ENCODE measurements at regions not wholly inside any gene's neighbourhood (a gene's known extent, or its start where the extent isn't known, plus 50 kb on each side); places are given as distances from the start of the nearest gene placed in this dataset.

DNA sequence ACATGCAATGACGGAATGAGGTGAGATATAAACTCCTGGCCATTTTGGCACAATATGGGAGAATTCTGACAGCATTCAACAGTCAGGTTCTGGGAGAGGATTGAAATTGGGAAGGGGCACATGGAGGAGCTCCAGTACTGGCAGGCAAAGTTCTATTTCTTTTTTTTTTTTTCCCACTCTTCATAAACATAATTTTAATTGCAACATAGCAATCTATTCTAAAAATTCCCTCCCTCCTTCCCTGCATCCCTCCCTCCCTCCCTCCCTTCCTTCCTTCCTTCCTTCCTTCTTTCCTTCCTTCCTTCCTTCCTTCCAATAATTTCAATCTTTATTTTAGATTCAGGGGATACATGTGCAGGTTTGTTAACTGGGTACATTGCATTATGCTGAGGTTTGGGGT, 93.2 kb downstream of the PTCSC3 start:
- DNase-seq, result no peak
- in situ Hi-C loops (cut with MboI; ENCODE audit: low pct_unique_long_range_greater_than_20kb, low sequenced_read_pairs), result no loop called here

- in situ Hi-C loops (cut with MboI; ENCODE audit: low pct_unique_long_range_greater_than_20kb, low sequenced_read_pairs), result no loop called here
- no peak for DNase-seq
Measured at GRCh38 chr14:36078080-36078479, 98.4 kb downstream of the PTCSC3 start.

GRCh38 chr14:36076197-36076596, 100.3 kb downstream of the PTCSC3 start:
- DNase-seq, result no peak
- in situ Hi-C loops (cut with MboI; ENCODE audit: low pct_unique_long_range_greater_than_20kb, low sequenced_read_pairs), result no loop called here

DNA sequence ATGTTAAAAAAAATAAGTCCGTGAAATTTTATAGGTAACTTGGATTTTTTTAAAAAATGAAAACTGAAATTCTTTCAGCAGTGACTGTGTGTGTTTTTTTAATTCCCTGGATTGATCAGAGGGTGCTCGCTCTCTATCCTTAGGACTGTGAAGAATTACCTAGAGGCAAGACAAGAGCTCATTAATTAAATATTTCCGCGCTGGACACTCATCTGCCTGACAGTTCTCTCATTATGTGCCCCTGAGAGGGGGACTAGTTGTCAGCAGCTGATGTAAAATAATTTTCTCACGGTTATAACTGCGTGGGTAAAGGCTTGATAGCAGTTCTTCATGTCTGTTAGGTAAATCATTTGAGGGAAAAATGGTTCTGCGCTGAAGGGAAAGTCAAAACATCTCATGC, 101.3 kb downstream of the PTCSC3 start:
- in situ Hi-C loops (cut with MboI; ENCODE audit: low pct_unique_long_range_greater_than_20kb, low sequenced_read_pairs), result no loop called here
- DNase-seq, result no peak

GRCh38 chr14:36070720-36071043, 105.8 kb downstream of the PTCSC3 start:
- no peak for DNase-seq
- in situ Hi-C loops (cut with MboI; ENCODE audit: low pct_unique_long_range_greater_than_20kb, low sequenced_read_pairs), result no loop called here

DNA sequence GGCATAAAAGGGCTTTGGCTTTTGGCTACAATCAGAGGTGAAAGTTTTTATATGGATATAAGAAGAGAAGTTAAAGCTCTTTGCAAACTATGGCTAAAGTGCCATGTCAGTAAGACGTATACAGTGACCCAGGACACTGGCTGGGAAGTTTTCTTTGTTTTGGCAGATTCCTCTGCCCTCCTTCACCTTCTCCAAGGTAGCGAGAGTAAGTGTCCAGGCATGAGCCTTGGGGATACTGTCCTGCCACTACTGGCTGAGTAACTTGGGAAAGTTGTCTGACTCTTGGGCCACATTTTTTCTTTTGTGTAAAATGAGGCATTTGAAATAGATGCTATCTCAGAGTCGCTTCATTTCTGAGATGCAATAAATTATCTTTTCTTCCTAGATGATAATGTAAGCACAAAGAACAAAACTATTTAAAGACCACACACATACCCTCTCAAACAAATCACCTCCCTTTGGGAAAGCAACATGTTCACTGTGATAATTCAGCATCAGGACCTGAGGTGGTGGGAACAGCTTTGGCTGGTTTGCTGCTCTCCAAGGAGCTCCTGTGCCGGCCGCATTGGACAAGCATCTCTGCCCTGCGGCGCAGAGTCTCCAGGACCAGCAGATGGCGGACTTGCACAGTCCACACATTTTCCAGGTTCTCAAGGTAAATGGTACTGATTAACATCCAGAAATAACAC, 106.3 kb downstream of the PTCSC3 start:
- in situ Hi-C loops (cut with MboI; ENCODE audit: low pct_unique_long_range_greater_than_20kb, low sequenced_read_pairs), result no loop called here
- peak; percentile 62 for DNase-seq

DNA sequence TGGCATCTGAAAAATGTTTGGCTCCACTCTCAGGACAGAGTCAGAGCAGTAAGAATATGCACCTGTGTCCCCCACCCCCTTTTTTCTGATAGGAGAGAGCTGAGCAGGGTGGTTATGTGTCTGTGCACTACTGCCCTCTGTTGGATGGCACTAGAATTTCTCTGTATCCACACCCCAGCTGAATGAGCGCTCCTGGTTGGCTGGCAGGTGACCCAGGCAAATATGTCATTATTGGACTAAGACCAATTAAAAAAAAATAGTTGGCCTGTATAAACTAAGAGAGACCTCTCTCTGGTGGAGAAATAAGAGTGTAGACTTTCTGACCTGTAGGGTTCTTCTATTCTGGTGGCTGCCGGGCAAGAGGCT, 107.0 kb downstream of the PTCSC3 start:
- in situ Hi-C loops (cut with MboI; ENCODE audit: low pct_unique_long_range_greater_than_20kb, low sequenced_read_pairs), result no loop called here
- DNase-seq, result peak; percentile 62

DNA sequence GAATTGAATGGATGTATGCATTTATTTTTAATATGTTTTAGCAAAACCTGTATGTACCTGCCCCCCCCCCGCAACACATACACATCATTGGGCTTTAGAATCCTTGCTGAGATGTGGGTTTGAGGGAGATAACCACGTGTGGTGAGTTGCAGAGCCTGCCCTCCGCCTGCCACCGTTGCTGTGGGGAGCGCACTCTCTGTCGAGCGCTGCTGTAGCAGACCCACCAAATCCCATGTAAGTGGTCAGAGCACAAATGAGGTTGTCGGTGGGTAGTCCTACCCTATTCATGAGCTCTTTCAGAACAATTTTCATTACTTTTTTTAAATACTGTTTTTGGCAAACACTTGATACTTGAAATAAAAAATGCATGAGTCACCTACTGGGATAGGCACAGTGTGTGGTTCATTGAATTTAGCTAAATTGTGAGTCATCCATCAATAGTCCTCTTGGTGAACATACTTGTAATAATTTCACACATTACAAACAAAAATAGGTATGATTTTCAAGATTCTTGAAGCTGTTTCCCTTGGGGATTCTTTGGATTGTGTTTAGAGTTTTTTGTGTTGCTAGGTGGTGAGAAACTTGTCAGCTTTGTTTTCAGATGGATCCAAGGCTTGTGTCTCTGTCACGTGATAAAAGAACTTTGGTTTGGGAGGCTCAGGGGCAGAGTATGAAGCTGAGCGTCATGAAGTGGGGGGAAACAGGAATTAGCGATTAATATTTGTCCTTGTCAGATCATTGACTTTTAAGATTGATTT, 107.6 kb downstream of the PTCSC3 start:
- no peak for DNase-seq
- in situ Hi-C loops (cut with MboI; ENCODE audit: low pct_unique_long_range_greater_than_20kb, low sequenced_read_pairs), result no loop called here

DNA sequence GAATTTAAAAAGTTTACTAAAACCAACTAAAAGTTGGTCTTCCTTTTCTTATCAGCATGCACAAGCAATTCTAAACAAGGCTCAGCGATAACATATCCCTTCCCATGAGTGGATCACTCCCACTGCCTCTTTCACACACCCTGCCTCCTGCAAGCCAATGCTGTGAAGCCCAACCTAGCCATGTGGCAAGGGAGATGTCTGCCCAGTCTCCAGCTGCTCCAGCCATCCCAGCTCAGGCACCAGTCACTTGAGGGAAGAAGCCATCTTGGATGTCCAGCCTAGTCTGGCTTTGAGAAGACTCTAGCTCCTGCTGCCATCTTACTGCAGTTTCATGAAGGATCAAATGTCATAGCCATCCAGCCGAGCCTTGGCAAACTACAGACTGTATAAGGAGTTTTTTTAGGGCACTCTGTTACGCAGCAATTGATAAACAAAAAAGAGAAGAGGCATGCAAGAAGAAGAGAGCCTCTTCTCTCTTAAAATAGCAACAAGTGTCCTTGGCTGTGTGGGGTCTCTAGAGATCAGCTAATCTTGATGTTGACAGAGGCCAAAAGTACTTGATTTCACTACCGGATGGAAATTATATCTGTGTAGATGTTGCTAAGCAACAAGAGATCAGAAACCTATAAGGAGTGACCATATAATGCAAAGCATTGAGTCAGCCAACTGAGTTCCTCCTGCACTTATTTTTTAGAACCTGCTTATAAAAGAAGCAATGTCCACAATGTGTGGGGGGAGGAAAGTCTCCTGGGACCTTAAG, 108.9 kb downstream of the PTCSC3 start:
- in situ Hi-C loops (cut with MboI; ENCODE audit: low pct_unique_long_range_greater_than_20kb, low sequenced_read_pairs), result no loop called here
- no peak for DNase-seq

- in situ Hi-C loops (cut with MboI; ENCODE audit: low pct_unique_long_range_greater_than_20kb, low sequenced_read_pairs), result no loop called here
- no peak for DNase-seq
Measured at GRCh38 chr14:36066636-36067035, 109.9 kb downstream of the PTCSC3 start.

GRCh38 chr14:36065831-36066230, 110.7 kb downstream of the PTCSC3 start:
- no peak for DNase-seq
- in situ Hi-C loops (cut with MboI; ENCODE audit: low pct_unique_long_range_greater_than_20kb, low sequenced_read_pairs), result no loop called here

- DNase-seq, result no peak
- in situ Hi-C loops (cut with MboI; ENCODE audit: low pct_unique_long_range_greater_than_20kb, low sequenced_read_pairs), result no loop called here
Measured at GRCh38 chr14:36059531-36059930, 117.0 kb downstream of the PTCSC3 start.

- in situ Hi-C loops (cut with MboI; ENCODE audit: low pct_unique_long_range_greater_than_20kb, low sequenced_read_pairs), result no loop called here
- DNase-seq, result no peak
Measured at GRCh38 chr14:36057452-36058116, 118.9 kb downstream of the PTCSC3 start.

DNA sequence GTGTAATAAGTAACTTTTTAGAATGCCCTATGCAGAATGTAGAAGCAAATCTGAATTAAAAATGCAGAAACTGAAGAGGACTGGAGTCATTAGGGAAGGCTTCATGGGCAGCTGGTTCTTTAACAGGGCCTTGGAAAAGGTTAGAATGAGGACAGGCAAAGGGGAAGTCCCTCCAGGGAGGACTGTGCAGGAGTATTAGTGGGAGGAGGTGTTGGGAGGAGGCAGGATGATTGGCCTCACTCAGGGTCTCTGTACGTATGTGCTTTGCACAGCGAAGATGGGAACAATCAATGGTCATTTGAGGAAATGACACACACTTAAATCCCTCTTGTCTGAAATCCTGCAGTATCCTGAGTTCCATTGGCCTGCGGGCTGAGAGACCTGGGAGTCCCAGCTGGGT, 119.7 kb downstream of the PTCSC3 start:
- in situ Hi-C loops (cut with MboI; ENCODE audit: low pct_unique_long_range_greater_than_20kb, low sequenced_read_pairs), result no loop called here
- no peak for DNase-seq

DNA sequence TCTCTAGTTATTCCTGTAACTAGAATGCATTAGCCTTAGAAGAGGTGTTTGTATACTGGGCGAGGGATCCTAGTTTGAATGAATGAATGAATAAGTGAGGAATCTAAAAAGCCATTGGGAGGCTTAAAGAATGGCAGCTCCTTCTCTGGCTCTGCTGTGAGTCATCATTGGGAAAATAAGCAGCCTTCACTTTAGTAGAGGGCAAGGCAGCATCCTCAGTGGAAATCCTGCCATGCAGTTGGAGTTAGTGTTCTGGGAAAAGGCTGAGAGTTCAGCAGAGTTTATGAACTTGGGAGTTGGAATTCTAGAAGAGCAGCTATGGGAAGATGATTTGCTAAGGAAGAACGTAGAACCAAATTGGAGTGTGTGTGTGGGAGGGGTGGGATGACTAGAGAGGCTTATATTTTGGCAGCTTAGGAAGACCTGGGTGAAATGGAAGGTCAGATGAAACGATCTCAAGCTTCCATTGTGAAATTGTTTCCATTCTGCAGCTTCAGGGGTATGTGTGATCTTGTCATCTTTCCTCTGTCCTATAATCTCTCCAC, 120.8 kb downstream of the PTCSC3 start:
- in situ Hi-C loops (cut with MboI; ENCODE audit: low pct_unique_long_range_greater_than_20kb, low sequenced_read_pairs), result no loop called here
- DNase-seq, result no peak

DNA sequence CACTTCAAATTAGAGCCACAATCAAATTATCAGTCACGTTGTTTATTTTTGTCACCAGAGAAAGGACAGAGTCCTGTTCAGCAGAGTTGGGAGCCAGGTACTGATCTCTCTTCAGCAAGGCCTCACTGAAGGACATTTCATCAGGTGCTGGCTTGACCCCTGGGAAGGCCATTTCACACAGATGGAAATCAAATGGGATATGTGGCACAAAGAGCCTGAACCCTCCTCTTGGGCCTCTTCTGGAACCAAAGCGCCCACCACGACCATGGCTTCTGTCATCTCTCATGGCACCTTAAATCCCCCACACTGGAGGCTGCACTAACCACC, 121.5 kb downstream of the PTCSC3 start:
- DNase-seq, result no peak
- in situ Hi-C loops (cut with MboI; ENCODE audit: low pct_unique_long_range_greater_than_20kb, low sequenced_read_pairs), result no loop called here

DNA sequence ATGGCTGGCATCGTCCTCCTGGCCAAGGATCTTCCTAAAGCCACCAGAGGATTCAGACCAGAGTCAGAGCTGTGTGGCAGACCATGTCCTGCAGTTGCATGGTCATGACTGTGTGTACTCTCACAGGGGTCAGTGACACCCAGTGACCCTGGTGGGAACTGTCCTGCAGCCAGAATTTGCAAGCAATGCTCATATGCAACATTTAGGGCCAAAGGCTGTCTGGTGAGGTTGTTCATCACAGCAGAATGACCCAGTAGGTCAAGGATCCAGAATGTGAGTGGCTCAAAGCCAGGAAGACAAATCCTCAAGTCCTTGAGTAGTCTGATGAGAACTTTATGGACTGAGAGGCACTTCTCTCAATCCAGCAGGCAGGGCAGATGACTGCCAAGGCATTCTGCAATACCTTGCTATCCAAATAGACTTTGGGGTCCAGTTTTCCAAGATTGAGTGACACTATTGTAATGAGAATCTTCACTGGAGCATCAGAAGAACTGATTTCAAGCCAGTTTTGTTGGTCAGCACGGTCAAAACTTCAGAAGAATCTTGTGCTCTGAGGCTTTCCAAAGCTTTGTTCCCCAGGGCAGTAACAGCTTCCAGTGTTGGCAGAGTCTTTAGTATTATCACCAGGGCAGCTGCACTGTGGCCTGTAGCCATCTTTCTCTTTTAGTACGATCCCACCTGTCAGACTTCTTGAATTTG, 122.0 kb downstream of the PTCSC3 start:
- no peak for DNase-seq
- in situ Hi-C loops (cut with MboI; ENCODE audit: low pct_unique_long_range_greater_than_20kb, low sequenced_read_pairs), result no loop called here

- in situ Hi-C loops (cut with MboI; ENCODE audit: low pct_unique_long_range_greater_than_20kb, low sequenced_read_pairs), result no loop called here
- DNase-seq, result no peak
Measured at GRCh38 chr14:36052681-36053080, 123.8 kb downstream of the PTCSC3 start.

DNA sequence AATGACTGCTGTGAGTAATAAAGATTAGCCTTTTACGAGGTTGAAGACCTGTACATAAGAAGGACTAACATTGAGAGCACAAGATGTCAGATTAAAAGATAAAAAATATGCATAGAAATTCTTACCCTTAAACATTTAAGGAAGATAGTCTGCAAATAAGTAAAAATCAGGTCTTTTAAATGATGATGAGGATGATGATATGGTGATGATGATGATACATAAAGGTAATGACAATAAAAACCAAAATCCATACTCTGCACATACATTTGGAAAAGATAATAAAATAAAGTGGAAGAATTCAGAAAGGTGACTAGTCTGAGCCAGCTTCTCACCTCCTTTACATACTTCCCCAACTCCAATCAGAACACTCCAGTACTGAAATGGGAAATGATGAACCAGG, 124.5 kb downstream of the PTCSC3 start:
- in situ Hi-C loops (cut with MboI; ENCODE audit: low pct_unique_long_range_greater_than_20kb, low sequenced_read_pairs), result no loop called here
- no peak for DNase-seq
